ENCODE measurements at regions not wholly inside any gene's neighbourhood (a gene's known extent, or its start where the extent isn't known, plus 50 kb on each side); places are given as distances from the start of the nearest gene placed in this dataset.
"Not testable (repeated sequence)": the region's sequence is repeated elsewhere in the genome, so short reads cannot be mapped to it uniquely, and the experiment has no call there.

DNA sequence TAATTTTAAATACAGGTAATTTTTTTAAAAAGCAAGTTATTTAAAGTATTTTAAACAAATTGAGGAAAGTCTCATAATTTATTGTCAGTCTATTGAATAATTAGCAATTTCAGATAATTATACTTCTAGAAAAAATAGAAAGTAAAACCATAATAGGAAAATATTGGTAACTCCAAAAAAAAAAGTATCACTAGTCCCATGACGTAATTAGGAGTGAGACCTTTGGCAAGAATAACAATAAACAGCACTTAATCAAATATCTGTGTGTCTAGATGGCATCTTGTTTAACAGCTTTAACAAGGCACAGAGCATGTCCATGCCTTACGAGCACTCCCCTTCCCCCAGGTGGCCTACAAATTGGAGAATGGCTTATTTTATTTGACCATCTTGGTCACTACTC lies 1683.6 kb upstream of the AGA start:
- no peak for DNase-seq

DNA sequence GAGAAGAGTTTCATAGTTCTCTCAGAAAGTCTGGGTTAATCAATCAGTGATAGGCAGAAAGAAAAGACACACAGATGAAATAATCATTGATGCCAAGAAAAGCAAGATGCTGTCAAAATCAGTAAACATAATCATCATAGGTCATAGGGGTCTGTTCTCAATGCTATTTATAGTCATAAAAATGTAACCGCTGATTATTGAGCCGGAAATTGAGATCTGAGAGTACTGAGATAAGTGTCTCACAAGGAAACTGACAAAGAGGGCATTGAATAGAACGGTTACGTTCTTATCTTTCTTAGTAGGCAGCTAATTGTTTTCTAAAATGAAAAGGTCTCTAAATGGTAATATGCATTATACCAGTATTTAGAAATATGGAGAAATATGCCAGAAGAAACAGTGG lies 1686.1 kb upstream of the AGA start:
- DNase-seq = no peak

DNA sequence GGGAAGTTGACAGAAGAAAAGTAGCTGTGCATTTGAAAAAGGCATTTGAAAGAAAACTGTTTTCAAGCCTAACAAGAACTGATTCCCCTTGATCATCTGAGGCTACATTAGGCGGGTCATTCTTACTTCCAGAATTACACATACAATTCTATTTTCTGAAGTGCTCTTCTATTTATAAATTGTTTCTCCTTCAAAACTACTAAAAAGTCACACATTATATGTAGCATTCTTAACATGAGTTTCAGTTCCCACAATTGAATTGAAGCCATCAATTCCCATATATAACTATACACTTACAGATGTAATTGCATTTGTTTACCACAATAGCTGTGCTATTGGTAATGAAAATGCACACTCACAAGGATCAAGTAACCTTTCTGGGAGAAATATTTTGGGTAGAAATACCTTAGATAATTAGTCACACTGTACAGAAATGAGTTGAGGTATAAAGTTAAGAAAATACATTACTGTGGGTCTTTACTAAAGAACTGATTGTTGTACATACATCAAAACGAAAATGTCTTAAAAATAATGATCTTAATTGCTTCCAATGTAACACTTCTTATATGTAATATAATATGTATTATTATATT lies 1688.0 kb upstream of the AGA start:
- no peak for DNase-seq

DNA sequence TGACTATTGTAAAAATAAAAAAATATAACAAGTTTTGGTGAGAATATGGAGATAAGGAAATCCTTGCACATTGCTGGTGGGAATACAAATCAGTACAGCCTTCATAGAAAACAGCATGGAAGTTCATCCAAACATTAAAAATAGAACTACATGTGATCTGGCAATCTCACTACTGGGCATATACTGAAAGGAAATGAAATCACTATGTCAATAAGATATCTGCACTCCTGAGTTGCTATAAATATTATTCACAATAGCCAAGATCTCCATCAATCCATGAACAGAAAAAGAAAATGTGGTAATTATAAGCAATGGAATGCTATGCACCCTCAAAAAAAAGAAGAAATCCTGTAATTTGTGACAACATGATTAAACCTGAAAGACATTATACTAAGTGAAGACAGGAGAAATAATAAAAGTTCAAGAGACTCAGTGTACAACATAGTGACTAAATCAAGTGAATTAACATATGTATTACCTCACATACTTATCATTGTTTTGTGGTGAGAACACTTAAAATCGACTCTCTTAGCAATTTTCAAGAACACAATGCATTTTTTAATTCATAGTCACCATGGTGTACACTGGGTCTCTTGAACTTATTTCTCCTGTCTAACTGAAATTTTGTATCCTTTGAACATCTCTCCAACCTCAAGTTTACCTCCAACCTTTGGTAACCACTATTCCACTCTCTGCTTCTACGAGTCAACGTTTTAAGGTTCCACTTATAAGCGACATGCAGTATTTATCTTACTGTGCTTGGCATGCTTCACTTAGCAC lies 1703.7 kb upstream of the AGA start:
- no peak for DNase-seq

DNA sequence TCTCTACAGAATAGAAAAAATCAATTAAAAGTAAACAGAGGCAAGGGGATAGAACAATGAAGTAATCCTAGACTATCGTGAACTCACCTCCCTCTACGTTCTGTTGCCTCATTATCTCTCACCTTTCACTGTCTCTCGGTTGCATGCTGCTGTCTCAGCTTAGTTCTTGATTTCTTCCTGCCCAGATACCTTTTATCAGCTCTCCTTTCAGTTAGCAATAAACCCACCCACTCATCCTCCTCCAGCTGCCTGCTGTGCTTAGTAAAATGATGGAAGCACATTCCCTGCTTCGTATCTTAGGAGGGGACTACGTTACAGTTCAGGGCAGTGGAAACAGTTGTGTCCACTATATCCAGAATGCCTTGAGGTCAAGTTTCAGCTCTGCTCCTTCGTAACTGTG lies 1709.5 kb upstream of the AGA start:
- DNase-seq = no peak

DNA sequence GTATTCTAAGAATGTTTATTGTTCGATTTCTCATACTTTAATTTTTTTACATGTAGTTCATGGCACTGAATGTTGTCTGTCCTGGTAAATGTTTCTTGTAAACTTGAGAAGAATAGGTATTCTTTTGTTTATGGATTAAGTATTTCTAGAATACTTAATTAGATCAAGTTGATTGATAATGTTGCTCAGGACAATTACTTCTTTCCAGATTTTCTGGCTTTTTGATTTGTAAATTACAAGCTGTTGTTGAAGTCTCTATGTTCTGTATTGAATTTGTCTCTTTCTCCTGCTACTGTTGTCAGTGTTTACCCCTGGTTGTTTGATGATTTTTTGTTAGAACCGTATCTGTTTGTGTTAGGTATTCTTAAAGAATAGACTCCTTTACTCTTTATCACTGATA lies 1720.9 kb upstream of the AGA start:
- no peak for DNase-seq

DNA sequence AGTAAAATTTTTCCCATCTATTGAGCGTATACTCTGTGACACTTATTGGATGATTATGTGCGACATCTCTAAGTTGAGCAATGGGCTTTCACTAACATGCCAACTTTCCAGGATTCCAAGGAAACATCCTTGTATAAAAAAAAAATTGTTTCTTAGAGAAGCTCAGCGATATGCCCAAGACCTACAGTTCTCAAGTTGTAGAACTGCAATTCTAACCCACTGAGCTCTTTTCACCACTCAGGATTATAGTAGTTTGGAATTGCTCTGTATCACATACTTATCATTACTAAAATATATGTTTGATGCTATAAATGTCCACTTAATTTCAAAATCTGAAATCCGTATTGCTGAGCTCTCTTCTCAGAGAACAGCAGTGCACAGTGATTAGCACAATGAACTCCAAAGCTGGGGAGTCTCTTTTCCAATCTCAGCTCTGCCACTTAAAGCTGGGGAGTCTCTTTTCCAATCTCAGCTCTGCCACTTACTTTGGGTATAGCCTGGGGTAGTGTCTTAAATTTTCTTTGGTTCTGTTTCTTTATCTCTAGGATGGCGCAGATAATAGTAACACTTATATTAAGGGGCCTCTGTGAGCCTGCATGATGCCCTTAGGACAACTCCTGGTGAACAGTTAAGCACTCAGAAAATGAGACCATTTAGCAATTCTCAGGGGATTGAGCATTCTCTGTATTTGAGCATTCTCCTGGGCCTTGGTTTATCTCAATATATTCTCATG lies 1722.2 kb upstream of the AGA start:
- no peak for DNase-seq

DNA sequence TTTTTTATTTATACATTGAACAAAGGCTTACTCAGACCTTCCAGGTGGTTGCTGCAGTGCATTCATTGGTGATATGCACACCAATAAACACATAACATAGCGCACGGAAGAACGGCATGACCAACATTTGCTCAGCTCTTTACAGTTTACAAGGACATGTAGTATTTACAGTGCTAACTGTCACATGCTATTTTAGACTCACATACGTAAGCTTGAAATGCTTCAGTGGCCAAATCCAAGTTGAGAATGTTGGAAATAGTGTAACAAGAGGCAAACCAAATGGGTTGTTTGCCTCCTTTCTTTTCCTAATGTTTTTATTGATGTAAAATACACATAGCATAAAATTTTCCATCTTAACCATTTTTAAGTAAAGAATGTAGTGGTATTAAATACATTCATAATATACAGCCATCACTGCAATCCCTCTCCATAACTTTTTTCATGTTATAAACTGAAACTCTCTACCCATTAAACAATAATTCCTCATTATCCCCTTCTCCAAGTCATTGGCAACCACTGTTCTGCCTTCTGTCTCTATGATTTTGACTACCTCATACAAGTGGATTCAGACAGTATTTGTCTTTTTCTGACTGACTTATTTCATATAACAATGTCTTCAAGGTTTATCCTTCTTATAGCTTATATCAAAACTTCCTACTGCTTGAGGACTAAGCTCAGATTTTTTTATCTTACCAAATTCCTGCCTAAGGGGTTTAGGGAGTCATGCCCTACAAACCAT lies 1722.9 kb upstream of the AGA start:
- DNase-seq = no peak

GRCh38 chr4:179165862-179166261 lies 1723.6 kb upstream of the AGA start:
- no peak for DNase-seq

- not testable (repeated sequence) for DNase-seq
Measured at GRCh38 chr4:179170308-179170707, 1728.1 kb upstream of the AGA start.

GRCh38 chr4:179182741-179183140 lies 1740.5 kb upstream of the AGA start:
- DNase-seq = no peak

GRCh38 chr4:179195887-179196286 lies 1753.7 kb upstream of the AGA start:
- DNase-seq = no peak

GRCh38 chr4:179196511-179196910 lies 1754.3 kb upstream of the AGA start:
- peak; percentile 1 for DNase-seq

- no peak for DNase-seq
Measured at GRCh38 chr4:179200681-179201080, 1758.4 kb upstream of the AGA start.

DNA sequence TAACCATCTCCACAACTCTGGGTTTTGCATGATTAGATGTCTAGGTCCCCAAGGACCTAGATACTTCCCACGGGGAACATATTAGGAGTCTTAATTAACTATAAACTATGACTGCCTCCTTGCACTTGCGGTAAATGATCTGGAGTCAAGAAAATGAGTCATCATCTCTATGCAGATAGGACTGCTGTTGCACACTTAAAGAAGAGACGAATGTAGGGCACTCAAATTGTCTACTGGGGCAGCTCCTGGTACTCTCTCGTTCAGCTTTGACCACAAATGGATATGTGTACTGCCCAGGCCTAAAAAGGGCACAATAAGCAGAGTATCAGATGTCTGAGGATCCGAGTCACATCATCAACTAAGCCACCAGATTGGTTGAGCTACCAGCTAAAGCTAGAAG lies 1783.4 kb upstream of the AGA start:
- no peak for DNase-seq

GRCh38 chr4:179248821-179249220 lies 1806.6 kb upstream of the AGA start:
- DNase-seq = peak; percentile 2

GRCh38 chr4:179268791-179269190 lies 1826.6 kb upstream of the AGA start:
- DNase-seq = no peak

DNA sequence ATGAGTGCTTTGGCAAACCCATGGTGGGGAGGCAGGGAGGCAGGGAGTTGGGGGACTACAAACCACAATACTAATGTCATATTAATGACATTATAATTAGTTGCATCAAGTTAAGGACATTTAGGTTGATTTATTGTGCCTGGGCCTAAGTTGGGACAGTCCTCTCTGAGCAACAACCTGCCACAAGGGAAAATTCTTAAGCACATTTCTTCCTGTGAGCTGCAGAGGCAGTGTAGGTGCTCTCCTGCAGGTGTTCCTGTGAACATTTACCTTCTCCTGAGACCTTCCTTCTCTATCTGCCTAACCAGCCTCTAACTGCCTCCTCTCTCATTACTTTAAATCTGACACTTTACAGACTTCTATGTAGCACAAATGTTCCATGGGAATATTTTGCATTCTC lies 1830.0 kb upstream of the AGA start:
- DNase-seq = no peak

DNA sequence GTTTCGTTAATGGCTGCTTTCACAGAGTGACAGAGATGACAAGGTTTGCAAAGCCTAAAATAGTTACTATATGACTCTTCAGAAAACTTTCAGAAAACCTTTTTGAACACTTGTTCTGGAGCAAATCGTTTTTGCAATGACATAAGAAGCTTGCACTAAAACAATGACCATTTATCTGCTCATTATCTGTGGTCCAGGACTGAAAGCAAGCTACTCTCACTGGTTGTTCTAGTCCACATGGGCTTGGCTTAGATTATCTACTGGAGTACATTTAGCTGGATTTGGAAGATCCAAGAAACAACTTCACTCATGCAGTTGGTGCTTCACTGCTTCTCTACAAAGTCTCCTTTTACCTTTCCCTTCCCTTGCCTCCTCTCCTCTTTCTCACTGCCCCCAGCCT lies 1836.4 kb upstream of the AGA start:
- no peak for DNase-seq

- DNase-seq = no peak
Measured at GRCh38 chr4:179285696-179286095, 1843.5 kb upstream of the AGA start.

DNA sequence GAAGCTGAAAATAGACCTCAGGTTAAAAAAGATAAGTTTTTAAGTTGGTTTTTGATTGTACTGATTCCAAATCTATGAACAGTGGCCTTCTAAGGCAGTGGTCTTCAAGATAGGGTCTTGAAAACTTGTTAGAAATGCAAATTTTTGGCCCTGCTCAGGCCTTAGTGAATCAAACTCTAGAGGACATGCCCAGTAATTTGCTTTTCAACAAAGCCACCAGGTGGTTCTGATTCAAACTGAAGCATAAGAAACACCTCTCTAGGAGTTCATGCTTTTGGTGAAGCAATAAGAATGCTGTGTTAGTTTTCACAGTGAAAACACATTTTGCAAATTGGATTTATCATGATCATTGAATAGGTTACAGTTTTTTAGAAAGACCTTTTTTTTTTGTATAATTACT lies 1849.4 kb upstream of the AGA start:
- DNase-seq = no peak

DNA sequence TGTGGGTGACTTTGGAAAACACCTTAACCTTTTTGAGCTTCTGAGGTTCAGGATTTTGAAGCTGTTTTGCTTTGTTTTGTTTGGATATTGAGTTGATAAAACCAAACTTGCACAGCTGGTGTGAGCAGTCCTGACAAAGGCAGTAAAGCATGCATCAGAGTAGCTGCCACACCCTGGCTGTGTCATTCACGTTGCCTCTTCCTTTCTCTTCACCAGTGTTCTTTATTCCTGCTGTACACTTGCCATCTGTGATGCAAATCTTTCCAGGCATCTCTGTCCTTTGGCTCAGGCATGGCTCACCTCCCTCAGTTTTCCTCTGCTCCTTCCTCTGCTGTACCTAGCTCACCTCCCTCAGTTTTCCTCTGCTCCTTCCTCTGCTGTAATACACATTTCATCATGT lies 1850.2 kb upstream of the AGA start:
- DNase-seq = no peak
